Stimulated activated CD8-positive, alpha-beta memory T cell treated with anti-CD3 and anti-CD28 coated beads, Interleukin-12 subunit alpha, Interleukin-12 subunit beta, amount 100 ng/mL, for 1 hour (primary cell): ENCODE measurements at regions not wholly inside any gene's neighbourhood (a gene's known extent, or its start where the extent isn't known, plus 50 kb on each side); places are given as distances from the start of the nearest gene placed in this dataset.

ENCODE experiments used
- DNase-seq: peaks from one replicate; pipeline ENCODE4 v3.0.0-alpha.2; 2020; ENCODE audit warnings: low read depth

- DNase-seq, result no peak
Measured at GRCh38 chr17:34178092-34178491, 77.0 kb upstream of the CCL2 start.

GRCh38 chr17:34182036-34182803 lies 72.9 kb upstream of the CCL2 start:
- DNase-seq, result no peak

GRCh38 chr17:34195987-34196386 lies 59.1 kb upstream of the CCL2 start:
- DNase-seq, result no peak

- no peak for DNase-seq
Measured at GRCh38 chr17:34198519-34198918, 56.6 kb upstream of the CCL2 start.

GRCh38 chr17:34199454-34199853 lies 55.6 kb upstream of the CCL2 start:
- no peak for DNase-seq

GRCh38 chr17:34199932-34200534 lies 55.1 kb upstream of the CCL2 start:
- peak; percentile 51 for DNase-seq

- DNase-seq, result no peak
Measured at GRCh38 chr17:34201225-34201624, 53.9 kb upstream of the CCL2 start.

GRCh38 chr17:34201767-34202166 lies 53.3 kb upstream of the CCL2 start:
- no peak for DNase-seq

- no peak for DNase-seq
Measured at GRCh38 chr17:34203018-34203638, 52.0 kb upstream of the CCL2 start.

- no peak for DNase-seq
Measured at GRCh38 chr17:34204402-34204801, 50.7 kb upstream of the CCL2 start.
